ENCODE measurements at regions not wholly inside any gene's neighbourhood (a gene's known extent, or its start where the extent isn't known, plus 50 kb on each side); places are given as distances from the start of the nearest gene placed in this dataset.

- no peak overlapping the region for H3K27ac ChIP-seq
- no peaks in the 10 kb centered on the region for H3K36me3 ChIP-seq
- DNase-seq = no peak
- no peaks in the 10 kb centered on the region for H3K4me1 ChIP-seq
- no peak overlapping the region for H3K4me3 ChIP-seq
- H3K9me3 ChIP-seq = no peaks in the 10 kb centered on the region
- intact Hi-C loops (cut with DNase I; ENCODE audit: low total_unique reads) = no loop called here
- TF ChIP-seq CTCF (IDR thresholded peaks at IDR 0.05) = no peak
- no peak for TF ChIP-seq POLR2A (IDR thresholded peaks at IDR 0.05)
- no peaks in the 10 kb centered on the region for H3K27me3 ChIP-seq
These were observed 129.0 kb upstream of the PARD3B start for GRCh38 chr2:204416236-204416635.

- H3K4me3 ChIP-seq = no peak overlapping the region
- H3K27ac ChIP-seq = no peak overlapping the region
- DNase-seq = no peak
- no peaks in the 10 kb centered on the region for H3K4me1 ChIP-seq
- no peaks in the 10 kb centered on the region for H3K27me3 ChIP-seq
- no peaks in the 10 kb centered on the region for H3K36me3 ChIP-seq
- H3K9me3 ChIP-seq = no peaks in the 10 kb centered on the region
- TF ChIP-seq POLR2A (IDR thresholded peaks at IDR 0.05) = no peak
- no peak for TF ChIP-seq CTCF (IDR thresholded peaks at IDR 0.05)
- intact Hi-C loops (cut with DNase I; ENCODE audit: low total_unique reads) = no loop called here
These were observed 119.5 kb upstream of the PARD3B start for GRCh38 chr2:204425821-204426220.

- Histone ChIP-seq H3K4me3 (no peak overlapping the region), H3K4me1 (no peaks in the 10 kb centered on the region), H3K36me3 (no peaks in the 10 kb centered on the region), H3K9me3 (no peaks in the 10 kb centered on the region), H3K27me3 (no peaks in the 10 kb centered on the region), H3K27ac (no peak overlapping the region)
- intact Hi-C loops (cut with DNase I; ENCODE audit: low total_unique reads) = no loop called here
- no peak for TF ChIP-seq CTCF (IDR thresholded peaks at IDR 0.05)
- TF ChIP-seq POLR2A (IDR thresholded peaks at IDR 0.05) = no peak
- DNase-seq = no peak
These were observed 116.6 kb upstream of the PARD3B start for GRCh38 chr2:204428675-204429074.

GRCh38 chr2:204431529-204431928 lies 113.7 kb upstream of the PARD3B start:
- Histone ChIP-seq H3K4me1 (no peaks in the 10 kb centered on the region), H3K36me3 (no peaks in the 10 kb centered on the region), H3K4me3 (no peak overlapping the region), H3K9me3 (no peaks in the 10 kb centered on the region), H3K27ac (no peak overlapping the region), H3K27me3 (no peaks in the 10 kb centered on the region)
- no peak for DNase-seq
- TF ChIP-seq POLR2A (IDR thresholded peaks at IDR 0.05) (no peak), CTCF (IDR thresholded peaks at IDR 0.05) (no peak)
- intact Hi-C loops (cut with DNase I; ENCODE audit: low total_unique reads) = no loop called here

GRCh38 chr2:204432196-204432595 lies 113.1 kb upstream of the PARD3B start:
- Histone ChIP-seq H3K27me3 (no peaks in the 10 kb centered on the region), H3K4me3 (no peak overlapping the region), H3K9me3 (no peaks in the 10 kb centered on the region), H3K36me3 (no peaks in the 10 kb centered on the region), H3K4me1 (no peaks in the 10 kb centered on the region), H3K27ac (no peak overlapping the region)
- intact Hi-C loops (cut with DNase I; ENCODE audit: low total_unique reads) = no loop called here
- DNase-seq = no peak
- TF ChIP-seq POLR2A (IDR thresholded peaks at IDR 0.05) = no peak
- TF ChIP-seq CTCF (IDR thresholded peaks at IDR 0.05) = no peak

Data from uterus (tissue), 3 donors.